ENCODE measurements at regions not wholly inside any gene's neighbourhood (a gene's known extent, or its start where the extent isn't known, plus 50 kb on each side); places are given as distances from the start of the nearest gene placed in this dataset.

DNA sequence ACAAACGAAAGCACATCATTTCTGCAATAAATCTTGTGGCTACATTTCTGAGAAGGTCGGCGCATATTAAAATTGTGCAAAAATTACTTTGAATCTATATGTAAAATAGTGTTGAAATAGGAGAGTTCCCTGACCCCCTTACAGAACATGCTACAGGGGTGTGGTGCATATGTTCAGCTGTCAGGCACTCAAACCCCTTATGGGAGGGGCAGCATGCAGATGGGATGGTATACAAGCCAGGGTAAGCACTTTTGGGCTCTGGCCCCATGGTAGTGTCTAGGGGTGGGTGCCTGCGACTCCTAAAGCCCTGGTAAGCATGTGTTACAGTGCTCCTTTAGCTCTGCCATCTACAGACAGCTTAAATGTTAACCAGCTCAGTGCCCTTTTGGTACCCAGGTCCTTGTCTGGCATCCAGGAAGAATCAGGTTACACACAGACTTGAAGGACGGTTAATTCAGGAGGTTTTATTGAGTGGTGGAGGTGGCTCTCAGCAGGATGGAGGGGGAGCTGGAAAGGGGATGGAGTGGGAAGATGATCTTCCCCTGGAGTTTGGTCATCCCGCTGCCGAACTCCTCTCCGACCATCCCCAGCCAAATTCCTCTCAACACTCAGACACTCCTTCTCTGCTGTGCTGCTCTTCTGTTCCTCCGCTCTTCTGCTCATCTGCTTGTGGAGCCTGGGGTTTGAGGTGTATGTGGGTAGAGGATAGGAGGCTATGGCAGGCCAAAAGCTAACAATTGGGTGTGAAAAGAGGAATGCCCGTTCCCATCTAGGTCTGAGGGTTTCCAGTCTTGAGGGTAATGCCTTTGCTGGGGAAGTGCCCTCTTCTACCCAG, 84.6 kb upstream of the RASEF start:
- Histone ChIP-seq H3K27ac (no peak overlapping the region), H3K4me1 (no peaks in the 10 kb centered on the region), H3K36me3 (no peaks in the 10 kb centered on the region), H3K4me3 (no peak overlapping the region), H3K27me3 (replicated peaks in 1 of 7) (no peaks in the 10 kb centered on the region), H3K9me3 (peaks cover 0 to 24% (median 9%) of the 10 kb centered on the region in 8 donors)
- no peak for TF ChIP-seq POLR2AphosphoS5 (IDR thresholded peaks at IDR 0.05)
- TF ChIP-seq, protein P1, sequence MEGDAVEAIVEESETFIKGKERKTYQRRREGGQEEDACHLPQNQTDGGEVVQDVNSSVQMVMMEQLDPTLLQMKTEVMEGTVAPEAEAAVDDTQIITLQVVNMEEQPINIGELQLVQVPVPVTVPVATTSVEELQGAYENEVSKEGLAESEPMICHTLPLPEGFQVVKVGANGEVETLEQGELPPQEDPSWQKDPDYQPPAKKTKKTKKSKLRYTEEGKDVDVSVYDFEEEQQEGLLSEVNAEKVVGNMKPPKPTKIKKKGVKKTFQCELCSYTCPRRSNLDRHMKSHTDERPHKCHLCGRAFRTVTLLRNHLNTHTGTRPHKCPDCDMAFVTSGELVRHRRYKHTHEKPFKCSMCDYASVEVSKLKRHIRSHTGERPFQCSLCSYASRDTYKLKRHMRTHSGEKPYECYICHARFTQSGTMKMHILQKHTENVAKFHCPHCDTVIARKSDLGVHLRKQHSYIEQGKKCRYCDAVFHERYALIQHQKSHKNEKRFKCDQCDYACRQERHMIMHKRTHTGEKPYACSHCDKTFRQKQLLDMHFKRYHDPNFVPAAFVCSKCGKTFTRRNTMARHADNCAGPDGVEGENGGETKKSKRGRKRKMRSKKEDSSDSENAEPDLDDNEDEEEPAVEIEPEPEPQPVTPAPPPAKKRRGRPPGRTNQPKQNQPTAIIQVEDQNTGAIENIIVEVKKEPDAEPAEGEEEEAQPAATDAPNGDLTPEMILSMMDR (IDR thresholded peaks at IDR 0.05 in 8 of 11, conservative IDR thresholded peaks at IDR 0.05 in 3 of 11) = no peak
- no peak for TF ChIP-seq POLR2A (IDR thresholded peaks at IDR 0.05)
- WGBS, 5 donors = 79 to 92% (median 89%) methylated on average over 10 of the region's 10 CpGs
- intact Hi-C loops (cut with DNase I; ENCODE audit: low total_unique reads) = no loop called here
- DNase-seq = no peak

DNA sequence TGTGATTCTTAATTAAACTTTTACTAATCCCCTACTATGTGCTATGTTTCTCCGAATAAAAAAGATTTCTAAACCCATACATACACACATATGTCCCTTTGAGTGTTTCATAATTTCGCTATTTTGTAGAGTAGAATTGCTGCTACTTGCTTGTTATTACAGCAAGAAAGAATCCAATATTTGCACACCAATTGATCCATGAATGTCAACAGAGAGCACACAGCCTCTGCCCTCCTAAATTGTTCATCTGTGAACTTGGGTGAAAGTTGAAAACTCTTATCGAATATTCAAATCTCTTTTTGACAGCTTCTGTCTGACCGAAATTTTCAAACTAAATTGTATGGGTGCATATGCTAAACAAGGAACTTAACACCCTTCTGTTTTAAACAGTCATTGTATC, 83.4 kb upstream of the RASEF start:
- 86 to 95% (median 90%) methylated on average over 4 of the region's 4 CpGs for WGBS, 5 donors
- TF ChIP-seq POLR2A (IDR thresholded peaks at IDR 0.05) (no peak), POLR2AphosphoS5 (IDR thresholded peaks at IDR 0.05) (no peak)
- TF ChIP-seq, protein P1 (IDR thresholded peaks at IDR 0.05 in 8 of 11, conservative IDR thresholded peaks at IDR 0.05 in 3 of 11) = no peak
- Histone ChIP-seq H3K27ac (no peak overlapping the region), H3K4me3 (no peak overlapping the region), H3K36me3 (no peaks in the 10 kb centered on the region), H3K9me3 (peaks cover 0 to 24% (median 9%) of the 10 kb centered on the region in 8 donors), H3K4me1 (no peaks in the 10 kb centered on the region), H3K27me3 (replicated peaks in 1 of 7) (no peaks in the 10 kb centered on the region)
- DNase-seq = no peak
- intact Hi-C loops (cut with DNase I; ENCODE audit: low total_unique reads) = no loop called here

DNA sequence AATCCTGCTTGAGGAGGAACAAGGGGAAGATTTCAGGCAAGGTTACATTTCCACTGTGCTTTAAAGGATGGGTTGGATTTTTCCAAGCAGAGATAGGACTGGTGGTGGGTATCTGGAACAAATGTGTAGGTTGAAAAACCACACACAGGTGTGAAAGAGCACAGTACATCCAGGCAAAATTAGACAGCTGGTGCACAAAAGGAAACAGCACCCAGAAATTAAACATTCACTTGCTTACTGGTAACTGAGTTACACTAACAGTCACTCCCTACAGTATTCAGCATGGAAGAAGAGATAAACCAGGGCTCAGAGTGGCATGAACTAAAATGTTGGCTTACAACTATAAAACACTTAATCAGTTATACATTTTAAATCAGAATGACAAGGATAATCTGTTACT, 81.5 kb upstream of the RASEF start:
- H3K36me3 ChIP-seq = no peaks in the 10 kb centered on the region
- TF ChIP-seq POLR2AphosphoS5 (IDR thresholded peaks at IDR 0.05) (no peak), POLR2A (IDR thresholded peaks at IDR 0.05) (no peak)
- TF ChIP-seq, protein P1 (IDR thresholded peaks at IDR 0.05 in 8 of 11, conservative IDR thresholded peaks at IDR 0.05 in 3 of 11) = no peak
- intact Hi-C loops (cut with DNase I; ENCODE audit: low total_unique reads) = no loop called here
- no peaks in the 10 kb centered on the region for H3K4me1 ChIP-seq
- H3K9me3 ChIP-seq = peaks cover 0 to 24% (median 9%) of the 10 kb centered on the region in 8 donors
- H3K27me3 ChIP-seq (replicated peaks in 1 of 7) = no peaks in the 10 kb centered on the region
- no peak overlapping the region for H3K27ac ChIP-seq
- DNase-seq = no peak
- H3K4me3 ChIP-seq = no peak overlapping the region

DNA sequence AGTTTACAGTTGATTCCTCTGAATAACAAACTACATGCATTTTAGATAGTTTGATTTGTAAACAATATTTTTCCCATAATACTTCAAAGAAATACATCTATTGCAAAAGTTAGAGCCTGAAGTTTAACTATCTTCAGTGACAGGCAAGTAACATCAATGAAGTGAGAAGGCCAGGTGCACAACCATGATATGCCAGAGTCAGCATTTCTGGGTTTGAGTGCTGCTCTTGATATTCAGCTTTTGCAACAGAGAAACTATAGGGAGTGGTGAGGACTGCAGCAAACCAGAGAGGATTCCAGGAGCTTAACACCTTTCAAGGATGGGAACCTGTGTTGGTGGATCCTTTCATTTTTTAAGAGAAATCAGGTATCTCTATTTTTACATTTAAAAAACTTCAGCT, 79.4 kb upstream of the RASEF start:
- Histone ChIP-seq H3K4me1 (no peaks in the 10 kb centered on the region), H3K9me3 (peaks cover 0 to 5% (median under 1%) of the 10 kb centered on the region in 8 donors), H3K36me3 (no peaks in the 10 kb centered on the region), H3K27ac (no peak overlapping the region), H3K27me3 (replicated peaks in 1 of 7) (no peaks in the 10 kb centered on the region), H3K4me3 (no peak overlapping the region)
- intact Hi-C loops (cut with DNase I; ENCODE audit: low total_unique reads) = no loop called here
- TF ChIP-seq POLR2A (IDR thresholded peaks at IDR 0.05) = no peak
- no peak for TF ChIP-seq POLR2AphosphoS5 (IDR thresholded peaks at IDR 0.05)
- TF ChIP-seq, protein P1 (IDR thresholded peaks at IDR 0.05 in 8 of 11, conservative IDR thresholded peaks at IDR 0.05 in 3 of 11) = no peak
- DNase-seq = no peak
